ENCODE measurements at regions not wholly inside any gene's neighbourhood (a gene's known extent, or its start where the extent isn't known, plus 50 kb on each side); places are given as distances from the start of the nearest gene placed in this dataset.

DNA sequence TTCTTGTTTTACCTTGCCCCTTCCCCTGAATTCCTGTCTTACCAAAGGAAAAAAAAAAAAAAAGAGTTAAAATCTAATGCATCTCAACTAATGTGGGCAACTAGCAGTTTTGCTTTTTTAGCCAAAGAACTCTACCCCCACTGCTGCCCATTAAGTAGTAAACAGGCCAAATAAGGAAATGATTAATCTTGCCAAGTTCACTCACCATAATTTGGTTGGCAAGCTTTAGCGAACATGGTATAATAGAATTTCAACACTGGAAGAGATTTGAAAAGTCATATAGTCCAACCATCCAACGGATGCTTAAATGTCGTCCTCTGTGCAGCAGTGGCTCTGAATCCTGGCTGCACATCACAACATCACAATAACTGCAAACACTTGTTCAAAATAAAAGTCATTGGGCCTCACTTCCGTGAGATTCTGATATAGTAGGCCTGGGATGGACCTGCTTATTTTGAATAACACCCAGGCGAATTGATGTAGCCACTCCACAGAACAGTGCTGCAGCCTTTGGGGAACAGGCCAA lies 142.0 kb upstream of the UBE2E1 start:
- Histone ChIP-seq H3K27me3 (replicated peaks in 1 of 2; ENCODE audit: control insufficient read depth in 2 of 2, insufficient read depth in 2 of 2, low read length in 1 of 2) (no peaks in the 10 kb centered on the region), H3K4me2 (ENCODE audit: control insufficient read depth, insufficient read depth) (no peak overlapping the region), H3K27ac (ENCODE audit: control insufficient read depth, insufficient read depth) (no peak overlapping the region), H3K9me3 (replicated peaks; ENCODE audit: control insufficient read depth, insufficient read depth, low read length) (no peaks in the 10 kb centered on the region), H4K20me1 (ENCODE audit: control insufficient read depth, insufficient read depth) (no peaks in the 10 kb centered on the region), H3K9ac (ENCODE audit: control insufficient read depth, insufficient read depth, low read length) (no peak overlapping the region), H3K79me2 (ENCODE audit: control insufficient read depth, insufficient read depth, low read length) (no peaks in the 10 kb centered on the region), H2AFZ (ENCODE audit: control insufficient read depth, low read depth, low read length) (no peak overlapping the region), H3K36me3 (ENCODE audit: control insufficient read depth in 2 of 2, insufficient read depth in 2 of 2, low read length in 1 of 2) (no peaks in the 10 kb centered on the region), H3K4me3 (no peak overlapping the region), H3K4me1 (ENCODE audit: control insufficient read depth, insufficient read depth, low read length) (peaks cover 28% of the 10 kb centered on the region)
- DNase-seq (ENCODE audit: low read depth, low spot score) (no peak), ATAC-seq (no peak), FAIRE-seq (no peak)
- SMC1A ChIA-PET (ENCODE audit: uncharacterized antibody, unreplicated experiment) = interaction anchor here (1.0 to 6.6 kb wide), 7 partner anchors 9 to 145 kb away, joined by 3 to 45 read pairs (median 5); no protein-coding TSS in a partner anchor
- no TSS peak for BruUV-seq (replicated peaks)
- POLR2A ChIA-PET = interaction anchor here (0.6 to 2.3 kb wide), 3 partner anchors 15 to 202 kb away, joined by 3 to 5 read pairs (median 4); no protein-coding TSS in a partner anchor
- RAD21 ChIA-PET (ENCODE audit: unreplicated experiment) = interaction anchor here (2.7 kb wide), 1 partner anchor 98 kb away, joined by 15 read pairs; no protein-coding TSS in a partner anchor
- CTCF ChIA-PET = interaction anchor here (0.7 to 1.2 kb wide), 2 partner anchors 144 to 324 kb away, joined by 3 read pairs; no protein-coding TSS in a partner anchor
- in situ Hi-C loops (cut with MboI) = no loop called here
- intact Hi-C loops (cut with micrococcal nuclease; ENCODE audit: unreplicated experiment) = no loop called here
- WGBS (ENCODE audit: insufficient coverage, insufficient replicate concordance, low lambda C conversion rate, missing lambda C conversion rate) = 97% methylated on average over 5 of the region's 5 CpGs
- no peak for TF ChIP-seq IKZF1 (conservative IDR thresholded peaks at IDR 0.05)
- no peak for TF ChIP-seq POLR2A (IDR thresholded peaks at IDR 0.05; ENCODE audit: low read depth, low read length)
- TF ChIP-seq GABPA (IDR thresholded peaks at IDR 0.05; ENCODE audit: low read depth) = no peak
- TF ChIP-seq, protein P1, sequence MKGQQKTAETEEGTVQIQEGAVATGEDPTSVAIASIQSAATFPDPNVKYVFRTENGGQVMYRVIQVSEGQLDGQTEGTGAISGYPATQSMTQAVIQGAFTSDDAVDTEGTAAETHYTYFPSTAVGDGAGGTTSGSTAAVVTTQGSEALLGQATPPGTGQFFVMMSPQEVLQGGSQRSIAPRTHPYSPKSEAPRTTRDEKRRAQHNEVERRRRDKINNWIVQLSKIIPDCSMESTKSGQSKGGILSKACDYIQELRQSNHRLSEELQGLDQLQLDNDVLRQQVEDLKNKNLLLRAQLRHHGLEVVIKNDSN (IDR thresholded peaks at IDR 0.05; ENCODE audit: borderline replicate concordance, extremely low read length, insufficient read depth, low read depth, low read length) = no peak
- TF ChIP-seq MLLT1 (IDR thresholded peaks at IDR 0.05) = no peak
- TF ChIP-seq GATAD2B (conservative IDR thresholded peaks at IDR 0.05; ENCODE audit: low read depth) = no peak
- TF ChIP-seq, protein P2, sequence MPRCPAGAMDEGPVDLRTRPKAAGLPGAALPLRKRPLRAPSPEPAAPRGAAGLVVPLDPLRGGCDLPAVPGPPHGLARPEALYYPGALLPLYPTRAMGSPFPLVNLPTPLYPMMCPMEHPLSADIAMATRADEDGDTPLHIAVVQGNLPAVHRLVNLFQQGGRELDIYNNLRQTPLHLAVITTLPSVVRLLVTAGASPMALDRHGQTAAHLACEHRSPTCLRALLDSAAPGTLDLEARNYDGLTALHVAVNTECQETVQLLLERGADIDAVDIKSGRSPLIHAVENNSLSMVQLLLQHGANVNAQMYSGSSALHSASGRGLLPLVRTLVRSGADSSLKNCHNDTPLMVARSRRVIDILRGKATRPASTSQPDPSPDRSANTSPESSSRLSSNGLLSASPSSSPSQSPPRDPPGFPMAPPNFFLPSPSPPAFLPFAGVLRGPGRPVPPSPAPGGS (IDR thresholded peaks at IDR 0.05; ENCODE audit: borderline replicate concordance, insufficient read depth, low read depth, low read length, poor library complexity, severe bottlenecking) = no peak
- no peak for TF ChIP-seq EP300 (IDR thresholded peaks at IDR 0.05; ENCODE audit: borderline replicate concordance in 1 of 2, control insufficient read depth in 1 of 2, low read depth in 2 of 2, low read length in 2 of 2)
- TF ChIP-seq TCF12 (IDR thresholded peaks at IDR 0.05; ENCODE audit: low read depth, low read length) = no peak
- no peak for TF ChIP-seq SMC3 (IDR thresholded peaks at IDR 0.05; ENCODE audit: borderline replicate concordance, low read length)
- no peak for TF ChIP-seq ZNF217 (IDR thresholded peaks at IDR 0.05)
